Stomach (tissue), 8 donors: ENCODE measurements at regions not wholly inside any gene's neighbourhood (a gene's known extent, or its start where the extent isn't known, plus 50 kb on each side); places are given as distances from the start of the nearest gene placed in this dataset.

ENCODE experiments used
- DNase-seq, 2 donors: peaks; one replicate each; pipeline versions ENCODE4 v3.0.0 to v3.0.0-alpha.2; 2013 to 2019
- H3K27ac ChIP-seq, 5 donors: fragments of 200-600 bp in 4 of 5; sonication (generic) in 4 of 5; one replicate each; pipeline ENCODE4 v1.5.1; 2013 to 2019; ENCODE audit warnings: mild to moderate bottlenecking in 1 of 5, moderate library complexity in 1 of 5
- H3K27me3 ChIP-seq, 3 donors: fragments of 200-600 bp; sonication (generic); one replicate each; pipeline ENCODE4 v1.5.1; 2017 to 2019; ENCODE audit warnings: mixed run types in 1 of 3
- H3K36me3 ChIP-seq, 4 donors: fragments of 200-600 bp; sonication (generic); 1 replicate in 3 of 4; 2 replicates in 1 of 4; pipeline ENCODE4 v1.5.1; 2016 to 2019
- H3K4me1 ChIP-seq, 4 donors: fragments of 200-600 bp; sonication (generic); one replicate each; pipeline ENCODE4 v1.5.1; 2016 to 2019
- H3K4me3 ChIP-seq, 4 donors: fragments of 200-600 bp; sonication (generic) in 3 of 4; one replicate each; pipeline ENCODE4 v1.5.1; 2016 to 2019; ENCODE audit warnings: mild to moderate bottlenecking in 1 of 4
- H3K9me3 ChIP-seq, 4 donors: fragments of 200-600 bp; sonication (generic); one replicate each; pipeline ENCODE4 v1.5.1; 2016 to 2019
- CTCF ChIP-seq, 7 experiments: fragments of 450-650 bp in 4 of 7; fragments of 200-600 bp in 3 of 7; sonication (generic) in 3 of 7; IDR thresholded peaks; one replicate each; pipeline ENCODE4 v1.5.1; 2016 to 2019; ENCODE audit warnings: antibody characterized with exemption in 7 of 7, control low read depth in 2 of 7, mild to moderate bottlenecking in 1 of 7
- EP300 ChIP-seq: sonication (generic); formaldehyde crosslinking; IDR thresholded peaks from one replicate; pipeline ENCODE4 v1.6.1; 2017; ENCODE audit warnings: antibody characterized with exemption
- POLR2A ChIP-seq, 4 donors: fragments of 450-650 bp; IDR thresholded peaks; one replicate each; pipeline ENCODE4 v1.6.1; 2016; ENCODE audit warnings: antibody characterized with exemption in 4 of 4, control low read depth in 2 of 4, mild to moderate bottlenecking in 1 of 4, moderate library complexity in 1 of 4
- POLR2AphosphoS5 ChIP-seq, 3 donors: sonication (generic); formaldehyde crosslinking; IDR thresholded peaks; one replicate each; pipeline ENCODE4 v1.6.1; 2016; ENCODE audit warnings: antibody characterized with exemption in 3 of 3
- WGBS, 5 donors: extraction: QIAGEN DNeasy Blood & Tissue Kit in 3 of 5; methylation state at CpG; one replicate each; pipeline versions ENCODE4 v1.1.5 to v1.1.7; 2013 to 2018; 5-methylcytosine and 5-hydroxymethylcytosine counted together
- intact Hi-C: fragments of 100-400 bp; cut with DNase I; formaldehyde crosslinking; loops from one replicate; pipeline ENCODE4 v1.15.1; 2023; ENCODE audit warnings: low total_unique reads
- donor health status: healthy with polysubstance abuse.
- donor health status: Bipolar disorder and iron deficiency.
- donor health status: healthy.

GRCh38 chr4:63371001-63371400 lies 1038.2 kb downstream of the TECRL start:
- DNase-seq, result no peak

GRCh38 chr4:63361628-63362027 lies 1047.6 kb downstream of the TECRL start:
- intact Hi-C loops, result no loop called here
- no peaks in the 10 kb centered on the region for H3K4me1 ChIP-seq
- peaks cover 0 to 15% (median 0%) of the 10 kb centered on the region in 4 donors for H3K9me3 ChIP-seq
- H3K27me3 ChIP-seq, result no peaks in the 10 kb centered on the region
- WGBS, 5 donors, result 87 to 93% (median 89%) methylated on average over 2 of the region's 2 CpGs
- no peaks in the 10 kb centered on the region for H3K36me3 ChIP-seq
- TF ChIP-seq POLR2A (IDR thresholded peaks at IDR 0.05), result no peak
- H3K4me3 ChIP-seq, result no peak overlapping the region
- no peak for DNase-seq
- no peak overlapping the region for H3K27ac ChIP-seq

More at GRCh38 chr4:63371001-63371400, 1038.2 kb downstream of the TECRL start:
- intact Hi-C loops, result no loop called here
- TF ChIP-seq CTCF (IDR thresholded peaks at IDR 0.05) (no peak), POLR2AphosphoS5 (IDR thresholded peaks at IDR 0.05) (no peak), POLR2A (IDR thresholded peaks at IDR 0.05) (no peak), EP300 (no peak)
- H3K4me1 ChIP-seq, result no peaks in the 10 kb centered on the region
- no peaks in the 10 kb centered on the region for H3K36me3 ChIP-seq
- H3K27me3 ChIP-seq, result no peaks in the 10 kb centered on the region
- H3K4me3 ChIP-seq, result no peak overlapping the region
- H3K27ac ChIP-seq, result no peak overlapping the region
- H3K9me3 ChIP-seq, result peaks cover 0 to 8% (median 0%) of the 10 kb centered on the region in 4 donors

GRCh38 chr4:63361066-63361465 lies 1048.2 kb downstream of the TECRL start:
- Histone ChIP-seq H3K4me3 (no peak overlapping the region), H3K27me3 (no peaks in the 10 kb centered on the region), H3K9me3 (peaks cover 0 to 15% (median 0%) of the 10 kb centered on the region in 4 donors), H3K4me1 (no peaks in the 10 kb centered on the region), H3K27ac (no peak overlapping the region), H3K36me3 (no peaks in the 10 kb centered on the region)
- TF ChIP-seq EP300, result no peak
- no peak for TF ChIP-seq POLR2A (IDR thresholded peaks at IDR 0.05)
- TF ChIP-seq CTCF (IDR thresholded peaks at IDR 0.05), result no peak
- no peak for TF ChIP-seq POLR2AphosphoS5 (IDR thresholded peaks at IDR 0.05)
- 74 to 86% (median 81%) methylated on average over 3 of the region's 3 CpGs for WGBS, 5 donors
- intact Hi-C loops, result no loop called here
- DNase-seq, result no peak

DNA sequence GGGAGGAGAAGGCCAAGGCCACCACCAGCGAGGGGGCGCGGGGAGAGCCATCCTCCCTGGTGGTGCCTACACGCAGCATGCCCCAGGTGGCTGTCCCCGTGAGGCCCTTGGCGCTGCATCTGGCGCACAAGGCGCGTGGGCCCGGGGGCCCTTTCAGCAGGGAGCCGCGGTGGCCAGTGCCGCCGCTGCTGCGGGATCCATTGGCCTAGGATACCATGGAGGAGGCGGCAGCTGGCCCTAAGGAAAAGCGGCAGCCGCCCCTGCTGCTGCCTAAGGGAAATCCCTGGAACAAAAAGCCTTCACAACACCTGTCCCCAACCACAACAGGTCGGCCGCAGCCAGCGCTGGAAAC lies 1059.6 kb downstream of the TECRL start:
- no peak for TF ChIP-seq CTCF (IDR thresholded peaks at IDR 0.05)
- no peak for TF ChIP-seq EP300
- intact Hi-C loops, result no loop called here
- Histone ChIP-seq H3K27me3 (no peaks in the 10 kb centered on the region), H3K36me3 (no peaks in the 10 kb centered on the region), H3K4me1 (no peaks in the 10 kb centered on the region), H3K9me3 (peaks cover 0 to 47% (median 33%) of the 10 kb centered on the region in 4 donors), H3K4me3 (no peak overlapping the region), H3K27ac (no peak overlapping the region)
- no peak for DNase-seq
- WGBS, 5 donors, result 95 to 99% (median 97%) methylated on average over 21 of the region's 21 CpGs

- Histone ChIP-seq H3K4me3 (no peak overlapping the region), H3K36me3 (no peaks in the 10 kb centered on the region), H3K9me3 (peaks cover 0 to 54% (median 36%) of the 10 kb centered on the region in 4 donors), H3K27ac (no peak overlapping the region), H3K27me3 (no peaks in the 10 kb centered on the region), H3K4me1 (no peaks in the 10 kb centered on the region)
- TF ChIP-seq EP300, result no peak
- intact Hi-C loops, result no loop called here
- no peak for DNase-seq
- WGBS, 5 donors, result 87 to 92% (median 90%) methylated on average over 34 to 58 of the region's 58 CpGs
Measured at GRCh38 chr4:63348735-63349673, 1060.2 kb downstream of the TECRL start.
